ENCODE measurements at regions not wholly inside any gene's neighbourhood (a gene's known extent, or its start where the extent isn't known, plus 50 kb on each side); places are given as distances from the start of the nearest gene placed in this dataset.

GRCh38 chr16:87173294-87173893 lies 143.8 kb downstream of the C16orf95 start:
- Histone ChIP-seq H3K9me3 (ENCODE audit: control insufficient read depth in 2 of 2, insufficient read depth in 1 of 2, low read length in 1 of 2) (no peaks in the 10 kb centered on the region), H3K36me3 (ENCODE audit: control insufficient read depth in 2 of 2, insufficient read depth in 2 of 2, low read length in 1 of 2) (no peaks in the 10 kb centered on the region), H3K27ac (ENCODE audit: low read depth in 1 of 2, low read length in 1 of 2) (no peak overlapping the region), H3K4me3 (ENCODE audit: low read length in 2 of 2) (no peak overlapping the region), H3K27me3 (ENCODE audit: control insufficient read depth in 2 of 2, insufficient read depth in 1 of 2, low read length in 1 of 2) (no peaks in the 10 kb centered on the region), H3K4me1 (ENCODE audit: control insufficient read depth in 2 of 2, insufficient read depth in 2 of 2, low read length in 2 of 2) (no peaks in the 10 kb centered on the region)
- DNase-seq (ENCODE audit: low read depth in 6 of 9, low spot score in 9 of 9), result no peak
- WGBS, result 93% methylated on average over 10 of the region's 10 CpGs

- no peak for DNase-seq (ENCODE audit: low read depth in 6 of 9, low spot score in 9 of 9)
- Histone ChIP-seq H3K4me3 (ENCODE audit: low read length in 2 of 2) (no peak overlapping the region), H3K36me3 (ENCODE audit: control insufficient read depth in 2 of 2, insufficient read depth in 2 of 2, low read length in 1 of 2) (no peaks in the 10 kb centered on the region), H3K27ac (ENCODE audit: low read depth in 1 of 2, low read length in 1 of 2) (no peak overlapping the region), H3K27me3 (ENCODE audit: control insufficient read depth in 2 of 2, insufficient read depth in 1 of 2, low read length in 1 of 2) (no peaks in the 10 kb centered on the region), H3K9me3 (ENCODE audit: control insufficient read depth in 2 of 2, insufficient read depth in 1 of 2, low read length in 1 of 2) (no peaks in the 10 kb centered on the region), H3K4me1 (ENCODE audit: control insufficient read depth in 2 of 2, insufficient read depth in 2 of 2, low read length in 2 of 2) (no peaks in the 10 kb centered on the region)
- WGBS, result 98% methylated on average over 5 of the region's 5 CpGs
Observed at GRCh38 chr16:87174061-87174460, 143.1 kb downstream of the C16orf95 start.

GRCh38 chr16:87176735-87177134 lies 140.5 kb downstream of the C16orf95 start:
- no peaks in the 10 kb centered on the region for H3K4me1 ChIP-seq (ENCODE audit: control insufficient read depth in 2 of 2, insufficient read depth in 2 of 2, low read length in 2 of 2)
- whole genome bisulfite sequencing, result 97% methylated on average over 7 of the region's 7 CpGs
- no peaks in the 10 kb centered on the region for H3K36me3 ChIP-seq (ENCODE audit: control insufficient read depth in 2 of 2, insufficient read depth in 2 of 2, low read length in 1 of 2)
- H3K27me3 ChIP-seq (ENCODE audit: control insufficient read depth in 2 of 2, insufficient read depth in 1 of 2, low read length in 1 of 2), result no peaks in the 10 kb centered on the region
- H3K9me3 ChIP-seq (ENCODE audit: control insufficient read depth in 2 of 2, insufficient read depth in 1 of 2, low read length in 1 of 2), result no peaks in the 10 kb centered on the region
- H3K4me3 ChIP-seq (ENCODE audit: low read length in 2 of 2), result no peak overlapping the region
- H3K27ac ChIP-seq (ENCODE audit: low read depth in 1 of 2, low read length in 1 of 2), result no peak overlapping the region
- no peak for DNase-seq (ENCODE audit: low read depth in 6 of 9, low spot score in 9 of 9)

GRCh38 chr16:87177673-87178072 lies 139.5 kb downstream of the C16orf95 start:
- 89% methylated on average over 15 of the region's 15 CpGs for WGBS
- H3K27me3 ChIP-seq (ENCODE audit: control insufficient read depth in 2 of 2, insufficient read depth in 1 of 2, low read length in 1 of 2), result no peaks in the 10 kb centered on the region
- no peaks in the 10 kb centered on the region for H3K36me3 ChIP-seq (ENCODE audit: control insufficient read depth in 2 of 2, insufficient read depth in 2 of 2, low read length in 1 of 2)
- no peak overlapping the region for H3K4me3 ChIP-seq (ENCODE audit: low read length in 2 of 2)
- H3K9me3 ChIP-seq (ENCODE audit: control insufficient read depth in 2 of 2, insufficient read depth in 1 of 2, low read length in 1 of 2), result no peaks in the 10 kb centered on the region
- no peak overlapping the region for H3K27ac ChIP-seq (ENCODE audit: low read depth in 1 of 2, low read length in 1 of 2)
- H3K4me1 ChIP-seq (ENCODE audit: control insufficient read depth in 2 of 2, insufficient read depth in 2 of 2, low read length in 2 of 2), result no peaks in the 10 kb centered on the region
- DNase-seq (ENCODE audit: low read depth in 6 of 9, low spot score in 9 of 9), result no peak

GRCh38 chr16:87178177-87178863 lies 138.9 kb downstream of the C16orf95 start:
- H3K9me3 ChIP-seq (ENCODE audit: control insufficient read depth in 2 of 2, insufficient read depth in 1 of 2, low read length in 1 of 2), result no peaks in the 10 kb centered on the region
- 52% methylated on average over 14 of the region's 14 CpGs for WGBS
- no peaks in the 10 kb centered on the region for H3K36me3 ChIP-seq (ENCODE audit: control insufficient read depth in 2 of 2, insufficient read depth in 2 of 2, low read length in 1 of 2)
- H3K4me1 ChIP-seq (ENCODE audit: control insufficient read depth in 2 of 2, insufficient read depth in 2 of 2, low read length in 2 of 2), result no peaks in the 10 kb centered on the region
- H3K4me3 ChIP-seq (ENCODE audit: low read length in 2 of 2), result no peak overlapping the region
- H3K27me3 ChIP-seq (ENCODE audit: control insufficient read depth in 2 of 2, insufficient read depth in 1 of 2, low read length in 1 of 2), result no peaks in the 10 kb centered on the region
- no peak overlapping the region for H3K27ac ChIP-seq (ENCODE audit: low read depth in 1 of 2, low read length in 1 of 2)
- DNase-seq (ENCODE audit: low read depth in 6 of 9, low spot score in 9 of 9), result no peak

- H3K4me1 ChIP-seq (ENCODE audit: control insufficient read depth in 2 of 2, insufficient read depth in 2 of 2, low read length in 2 of 2), result no peaks in the 10 kb centered on the region
- H3K9me3 ChIP-seq (ENCODE audit: control insufficient read depth in 2 of 2, insufficient read depth in 1 of 2, low read length in 1 of 2), result no peaks in the 10 kb centered on the region
- DNase-seq (ENCODE audit: low read depth in 6 of 9, low spot score in 9 of 9), result no peak
- H3K27ac ChIP-seq (ENCODE audit: low read depth in 1 of 2, low read length in 1 of 2), result no peak overlapping the region
- WGBS, result 22% methylated on average over 9 of the region's 9 CpGs
- no peaks in the 10 kb centered on the region for H3K36me3 ChIP-seq (ENCODE audit: control insufficient read depth in 2 of 2, insufficient read depth in 2 of 2, low read length in 1 of 2)
- H3K4me3 ChIP-seq (ENCODE audit: low read length in 2 of 2), result no peak overlapping the region
- H3K27me3 ChIP-seq (ENCODE audit: control insufficient read depth in 2 of 2, insufficient read depth in 1 of 2, low read length in 1 of 2), result no peaks in the 10 kb centered on the region
Observed at GRCh38 chr16:87178977-87179376, 138.2 kb downstream of the C16orf95 start.

GRCh38 chr16:87180069-87180468 lies 137.1 kb downstream of the C16orf95 start:
- no peak overlapping the region for H3K27ac ChIP-seq (ENCODE audit: low read depth in 1 of 2, low read length in 1 of 2)

GRCh38 chr16:87182759-87183158 lies 134.4 kb downstream of the C16orf95 start:
- Histone ChIP-seq H3K27ac (ENCODE audit: low read depth in 1 of 2, low read length in 1 of 2) (no peak overlapping the region), H3K9me3 (ENCODE audit: control insufficient read depth in 2 of 2, insufficient read depth in 1 of 2, low read length in 1 of 2) (no peaks in the 10 kb centered on the region), H3K4me1 (ENCODE audit: control insufficient read depth in 2 of 2, insufficient read depth in 2 of 2, low read length in 2 of 2) (no peaks in the 10 kb centered on the region), H3K4me3 (ENCODE audit: low read length in 2 of 2) (no peak overlapping the region), H3K27me3 (ENCODE audit: control insufficient read depth in 2 of 2, insufficient read depth in 1 of 2, low read length in 1 of 2) (no peaks in the 10 kb centered on the region), H3K36me3 (ENCODE audit: control insufficient read depth in 2 of 2, insufficient read depth in 2 of 2, low read length in 1 of 2) (no peaks in the 10 kb centered on the region)
- no peak for DNase-seq (ENCODE audit: low read depth in 6 of 9, low spot score in 9 of 9)
- WGBS, result 94% methylated on average over 3 of the region's 3 CpGs

More at GRCh38 chr16:87180069-87180468, 137.1 kb downstream of the C16orf95 start:
- Histone ChIP-seq H3K9me3 (ENCODE audit: control insufficient read depth in 2 of 2, insufficient read depth in 1 of 2, low read length in 1 of 2) (no peaks in the 10 kb centered on the region), H3K27me3 (ENCODE audit: control insufficient read depth in 2 of 2, insufficient read depth in 1 of 2, low read length in 1 of 2) (no peaks in the 10 kb centered on the region), H3K4me1 (ENCODE audit: control insufficient read depth in 2 of 2, insufficient read depth in 2 of 2, low read length in 2 of 2) (no peaks in the 10 kb centered on the region), H3K4me3 (ENCODE audit: low read length in 2 of 2) (no peak overlapping the region), H3K36me3 (ENCODE audit: control insufficient read depth in 2 of 2, insufficient read depth in 2 of 2, low read length in 1 of 2) (no peaks in the 10 kb centered on the region)
- 95% methylated on average over 6 of the region's 6 CpGs for WGBS
- no peak for DNase-seq (ENCODE audit: low read depth in 6 of 9, low spot score in 9 of 9)

- Histone ChIP-seq H3K9me3 (ENCODE audit: control insufficient read depth in 2 of 2, insufficient read depth in 1 of 2, low read length in 1 of 2) (peaks cover 1 to 3% of the 10 kb centered on the region in 2 donors), H3K27me3 (ENCODE audit: control insufficient read depth in 2 of 2, insufficient read depth in 1 of 2, low read length in 1 of 2) (no peaks in the 10 kb centered on the region), H3K4me1 (ENCODE audit: control insufficient read depth in 2 of 2, insufficient read depth in 2 of 2, low read length in 2 of 2) (no peaks in the 10 kb centered on the region), H3K4me3 (ENCODE audit: low read length in 2 of 2) (no peak overlapping the region), H3K36me3 (ENCODE audit: control insufficient read depth in 2 of 2, insufficient read depth in 2 of 2, low read length in 1 of 2) (no peaks in the 10 kb centered on the region), H3K27ac (ENCODE audit: low read depth in 1 of 2, low read length in 1 of 2) (no peak overlapping the region)
- WGBS, result 95% methylated on average over 10 of the region's 10 CpGs
- no peak for DNase-seq (ENCODE audit: low read depth in 6 of 9, low spot score in 9 of 9)
Observed at GRCh38 chr16:87183647-87184046, 133.5 kb downstream of the C16orf95 start.

Measured in thymus (tissue), 11 donors.